GF-D8 (cell line): ENCODE measurements at regions not wholly inside any gene's neighbourhood (a gene's known extent, or its start where the extent isn't known, plus 50 kb on each side); places are given as distances from the start of the nearest gene placed in this dataset.

Experiments
- DNase-seq: peaks from one replicate; lab custom pipeline; 2025; lab: John Stamatoyannopoulos, UW

GRCh38 chr13:47426126-47426849, 529.4 kb upstream of the HTR2A start:
- no peak for DNase-seq

GRCh38 chr13:47421525-47421924, 524.7 kb upstream of the HTR2A start:
- DNase-seq = no peak

- no peak for DNase-seq
These were observed 523.7 kb upstream of the HTR2A start for GRCh38 chr13:47420568-47420967.

GRCh38 chr13:47420020-47420419, 523.2 kb upstream of the HTR2A start:
- DNase-seq = no peak

GRCh38 chr13:47418206-47418920, 521.5 kb upstream of the HTR2A start:
- no peak for DNase-seq

- DNase-seq = no peak
These were observed 520.6 kb upstream of the HTR2A start for GRCh38 chr13:47417485-47417884.

GRCh38 chr13:47415048-47415447, 518.2 kb upstream of the HTR2A start:
- DNase-seq = no peak

GRCh38 chr13:47413526-47413925, 516.7 kb upstream of the HTR2A start:
- no peak for DNase-seq

GRCh38 chr13:47413112-47413511, 516.3 kb upstream of the HTR2A start:
- no peak for DNase-seq

GRCh38 chr13:47409778-47410177, 512.9 kb upstream of the HTR2A start:
- DNase-seq = no peak

GRCh38 chr13:47408546-47409319, 511.9 kb upstream of the HTR2A start:
- DNase-seq = no peak

- no peak for DNase-seq
These were observed 511.0 kb upstream of the HTR2A start for GRCh38 chr13:47407808-47408207.

- no peak for DNase-seq
These were observed 502.7 kb upstream of the HTR2A start for GRCh38 chr13:47399599-47399998.

- no peak for DNase-seq
These were observed 500.9 kb upstream of the HTR2A start for GRCh38 chr13:47397739-47398138.

- DNase-seq = no peak
These were observed 500.1 kb upstream of the HTR2A start for GRCh38 chr13:47396915-47397314.

- no peak for DNase-seq
These were observed 477.9 kb upstream of the HTR2A start for GRCh38 chr13:47374741-47375140.

GRCh38 chr13:47372751-47373150, 475.9 kb upstream of the HTR2A start:
- DNase-seq = no peak

GRCh38 chr13:47351798-47352197, 454.9 kb upstream of the HTR2A start:
- DNase-seq = no peak

- no peak for DNase-seq
These were observed 453.7 kb upstream of the HTR2A start for GRCh38 chr13:47350334-47351124.

GRCh38 chr13:47349211-47349610, 452.4 kb upstream of the HTR2A start:
- DNase-seq = no peak

- DNase-seq = no peak
These were observed 441.1 kb upstream of the HTR2A start for GRCh38 chr13:47337781-47338507.
